ENCODE measurements at regions not wholly inside any gene's neighbourhood (a gene's known extent, or its start where the extent isn't known, plus 50 kb on each side); places are given as distances from the start of the nearest gene placed in this dataset.
A peak's percentile ranks its signal among the peaks of the same experiment; 100 is the strongest.

DNA sequence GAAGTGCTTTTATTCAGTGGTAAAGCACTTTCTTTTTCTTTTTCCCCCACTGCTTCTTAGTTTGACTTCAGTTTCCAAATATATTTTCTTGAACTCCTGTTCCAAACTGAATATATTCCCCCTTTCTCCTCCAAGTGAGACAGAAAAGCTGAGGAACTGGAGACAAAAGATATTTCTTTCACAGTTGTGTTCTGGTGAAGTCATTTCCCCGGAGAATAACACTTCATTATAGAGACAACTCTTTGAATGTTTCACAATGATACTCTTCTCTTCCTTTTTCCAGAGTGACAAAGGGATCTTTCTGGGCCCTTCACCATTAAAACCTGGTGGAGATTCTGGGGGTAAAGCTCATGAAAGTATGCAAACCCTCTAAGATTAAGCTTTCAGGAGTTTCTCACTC, 860.8 kb upstream of the SLITRK5 start:
- WGBS (ENCODE audit: extremely low coverage, insufficient read length, low lambda C conversion rate): no CpG with 5 or more reads among the region's 1 CpG
- H3K4me2 ChIP-seq (ENCODE audit: insufficient read depth, insufficient read length, low read length): no peak overlapping the region
- H2BK120ac ChIP-seq (ENCODE audit: low read depth, low read length, poor library complexity, severe bottlenecking): no peak overlapping the region
- no peak overlapping the region for H2BK12ac ChIP-seq (ENCODE audit: insufficient read length, low read depth, low read length)
- H2BK20ac ChIP-seq (ENCODE audit: low read depth, low read length, poor library complexity, severe bottlenecking): no peak overlapping the region
- TF ChIP-seq, protein P1, sequence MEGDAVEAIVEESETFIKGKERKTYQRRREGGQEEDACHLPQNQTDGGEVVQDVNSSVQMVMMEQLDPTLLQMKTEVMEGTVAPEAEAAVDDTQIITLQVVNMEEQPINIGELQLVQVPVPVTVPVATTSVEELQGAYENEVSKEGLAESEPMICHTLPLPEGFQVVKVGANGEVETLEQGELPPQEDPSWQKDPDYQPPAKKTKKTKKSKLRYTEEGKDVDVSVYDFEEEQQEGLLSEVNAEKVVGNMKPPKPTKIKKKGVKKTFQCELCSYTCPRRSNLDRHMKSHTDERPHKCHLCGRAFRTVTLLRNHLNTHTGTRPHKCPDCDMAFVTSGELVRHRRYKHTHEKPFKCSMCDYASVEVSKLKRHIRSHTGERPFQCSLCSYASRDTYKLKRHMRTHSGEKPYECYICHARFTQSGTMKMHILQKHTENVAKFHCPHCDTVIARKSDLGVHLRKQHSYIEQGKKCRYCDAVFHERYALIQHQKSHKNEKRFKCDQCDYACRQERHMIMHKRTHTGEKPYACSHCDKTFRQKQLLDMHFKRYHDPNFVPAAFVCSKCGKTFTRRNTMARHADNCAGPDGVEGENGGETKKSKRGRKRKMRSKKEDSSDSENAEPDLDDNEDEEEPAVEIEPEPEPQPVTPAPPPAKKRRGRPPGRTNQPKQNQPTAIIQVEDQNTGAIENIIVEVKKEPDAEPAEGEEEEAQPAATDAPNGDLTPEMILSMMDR (conservative IDR thresholded peaks at IDR 0.05): no peak
- no peak overlapping the region for H4K5ac ChIP-seq (ENCODE audit: insufficient read length, low read depth, low read length)
- no peaks in the 10 kb centered on the region for H3K79me2 ChIP-seq (ENCODE audit: insufficient read depth, low read length)
- H3K4ac ChIP-seq (ENCODE audit: low read depth, low read length): no peak overlapping the region
- H3T11ph ChIP-seq (ENCODE audit: low read length): no peak overlapping the region
- no peak overlapping the region for H3K18ac ChIP-seq (ENCODE audit: insufficient read length, low read depth, low read length)
- no peak overlapping the region for H3K9ac ChIP-seq (ENCODE audit: extremely low read depth, insufficient read length, low read length)
- no peak overlapping the region for H2BK15ac ChIP-seq (ENCODE audit: low read depth, low read length)
- H3K79me1 ChIP-seq (ENCODE audit: insufficient read depth, low read depth, low read length, poor library complexity, severe bottlenecking): no peaks in the 10 kb centered on the region
- H3K27me3 Mint-ChIP-seq (ENCODE audit: low read depth): no peaks in the 10 kb centered on the region
- H3K36me3 Mint-ChIP-seq (ENCODE audit: insufficient read depth in 1 of 3, low read depth in 3 of 3): no peaks in the 10 kb centered on the region
- no peaks in the 10 kb centered on the region for H3K9me3 ChIP-seq (ENCODE audit: control insufficient read depth, low read depth, low read length)
- no peak overlapping the region for H3K4me3 Mint-ChIP-seq
- H4K91ac ChIP-seq (ENCODE audit: insufficient read length, low read depth, low read length): no peak overlapping the region
- no peak overlapping the region for H3K14ac ChIP-seq (ENCODE audit: insufficient read depth, low read length)
- H2BK5ac ChIP-seq (ENCODE audit: insufficient read length, low read length): no peak overlapping the region
- no peak for DNase-seq
- no peak overlapping the region for H2AK5ac ChIP-seq (ENCODE audit: insufficient read length, low read length)
- H3K27ac Mint-ChIP-seq: peak overlapping the region in 1 of 3 experiments; percentile 32; a peak in 1 of 7 replicates
- H3K27me3 ChIP-seq (ENCODE audit: insufficient read depth, low read length): no peaks in the 10 kb centered on the region
- H4K20me1 ChIP-seq (ENCODE audit: control insufficient read depth, insufficient read depth, insufficient read length): no peaks in the 10 kb centered on the region
- H4K8ac ChIP-seq (replicated peaks; ENCODE audit: insufficient read length, low read depth, low read length): no peak overlapping the region
- H3K27ac ChIP-seq (ENCODE audit: insufficient read length, low read depth, low read length): no peak overlapping the region
- no peak overlapping the region for H2AFZ ChIP-seq (ENCODE audit: low read length)
- H3K4me1 ChIP-seq (ENCODE audit: insufficient read depth, low read length): no peaks in the 10 kb centered on the region
- H3K9me3 Mint-ChIP-seq: no peaks in the 10 kb centered on the region; a peak in 1 of 5 replicates
- peaks cover 6 to 14% of the 10 kb centered on the region in 2 experiments for H3K4me1 Mint-ChIP-seq
- no peaks in the 10 kb centered on the region for H3K23me2 ChIP-seq (ENCODE audit: insufficient read length, low read depth, low read length, poor library complexity, severe bottlenecking)
- H3K56ac ChIP-seq (ENCODE audit: insufficient read length, low read depth, low read length): no peak overlapping the region
- H3K23ac ChIP-seq (ENCODE audit: insufficient read length, low read depth, low read length): no peak overlapping the region

Data from H9 (cell line).